RWPE1 (cell line): ENCODE measurements at regions not wholly inside any gene's neighbourhood (a gene's known extent, or its start where the extent isn't known, plus 50 kb on each side); places are given as distances from the start of the nearest gene placed in this dataset.

ENCODE experiments used
- CTCF ChIA-PET: fragments of 350-600 bp; sonication (Branson Sonifier 250); formaldehyde crosslinking; extraction: SDS; loops from one replicate; lab custom pipeline; 2021; lab: Yijun Ruan, JAX
- POLR2A ChIA-PET: fragments of 400-600 bp; formaldehyde crosslinking; extraction: SDS; loops from one replicate; lab custom pipeline; 2020; ENCODE audit warnings: antibody characterized with exemption; ENCODE audit not compliant: low non-redundant PET; lab: Yijun Ruan, JAX
- DNase-seq: peaks from one replicate; pipeline ENCODE4 v3.0.0; 2012; ENCODE audit warnings: low spot score
- H3K27ac ChIP-seq: fragments of 450-650 bp; 2 replicates; pipeline ENCODE4 v1.5.1; 2017
- TF ChIP-seq, protein P1 (sequence below): fragments of 450-650 bp; conservative IDR thresholded peaks from 2 replicates; pipeline ENCODE4 v1.5.1; 2017; ENCODE audit warnings: low read depth, mild to moderate bottlenecking

DNA sequence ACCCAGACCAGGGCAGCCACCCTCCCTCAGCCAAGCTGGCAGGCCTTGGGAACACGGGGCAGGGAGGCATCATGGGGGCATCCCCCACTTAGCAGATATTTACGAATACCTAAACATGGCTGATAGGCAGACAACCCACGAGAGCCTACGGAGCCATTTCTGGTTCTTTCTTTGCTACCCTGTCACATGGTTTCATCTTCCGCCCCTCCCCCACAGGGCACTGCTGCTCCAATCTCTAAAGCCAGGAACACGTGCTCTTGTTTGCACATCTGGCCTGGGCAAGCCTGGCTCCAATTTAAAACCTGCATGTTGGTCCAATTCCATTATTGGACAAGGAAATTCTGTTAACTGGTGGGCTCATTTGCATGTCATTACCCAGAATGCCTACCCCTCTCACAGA lies 447.4 kb upstream of the NR2F2 start:
- POLR2A ChIA-PET = no interaction called here
- TF ChIP-seq, protein P1, sequence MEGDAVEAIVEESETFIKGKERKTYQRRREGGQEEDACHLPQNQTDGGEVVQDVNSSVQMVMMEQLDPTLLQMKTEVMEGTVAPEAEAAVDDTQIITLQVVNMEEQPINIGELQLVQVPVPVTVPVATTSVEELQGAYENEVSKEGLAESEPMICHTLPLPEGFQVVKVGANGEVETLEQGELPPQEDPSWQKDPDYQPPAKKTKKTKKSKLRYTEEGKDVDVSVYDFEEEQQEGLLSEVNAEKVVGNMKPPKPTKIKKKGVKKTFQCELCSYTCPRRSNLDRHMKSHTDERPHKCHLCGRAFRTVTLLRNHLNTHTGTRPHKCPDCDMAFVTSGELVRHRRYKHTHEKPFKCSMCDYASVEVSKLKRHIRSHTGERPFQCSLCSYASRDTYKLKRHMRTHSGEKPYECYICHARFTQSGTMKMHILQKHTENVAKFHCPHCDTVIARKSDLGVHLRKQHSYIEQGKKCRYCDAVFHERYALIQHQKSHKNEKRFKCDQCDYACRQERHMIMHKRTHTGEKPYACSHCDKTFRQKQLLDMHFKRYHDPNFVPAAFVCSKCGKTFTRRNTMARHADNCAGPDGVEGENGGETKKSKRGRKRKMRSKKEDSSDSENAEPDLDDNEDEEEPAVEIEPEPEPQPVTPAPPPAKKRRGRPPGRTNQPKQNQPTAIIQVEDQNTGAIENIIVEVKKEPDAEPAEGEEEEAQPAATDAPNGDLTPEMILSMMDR = no peak
- H3K27ac ChIP-seq = no peak overlapping the region
- CTCF ChIA-PET = interaction anchor here (0.7 kb wide), 1 partner anchor 444 kb away, joined by 3 read pairs; no protein-coding TSS in a partner anchor
- DNase-seq = no peak

DNA sequence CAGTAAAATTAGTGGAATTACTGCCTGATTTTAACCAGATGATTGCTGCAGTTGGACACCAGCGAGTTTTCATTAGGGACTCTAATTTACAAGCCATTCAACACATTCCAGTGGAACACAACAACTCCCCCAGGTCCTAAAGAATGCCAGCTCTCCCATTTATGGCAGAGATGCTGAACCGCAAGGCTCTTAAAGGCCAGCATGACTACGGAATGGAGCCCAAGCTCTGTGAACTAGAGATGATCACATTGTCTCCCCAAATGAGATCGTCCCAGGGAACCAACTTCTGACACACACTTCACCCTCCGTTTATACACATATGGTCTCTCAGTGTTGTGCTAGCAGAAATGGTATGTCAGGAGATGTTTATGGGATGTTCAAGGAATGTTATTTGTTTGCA lies 446.2 kb upstream of the NR2F2 start:
- no peak for DNase-seq
- TF ChIP-seq, protein P1 = no peak
- CTCF ChIA-PET = no interaction called here

DNA sequence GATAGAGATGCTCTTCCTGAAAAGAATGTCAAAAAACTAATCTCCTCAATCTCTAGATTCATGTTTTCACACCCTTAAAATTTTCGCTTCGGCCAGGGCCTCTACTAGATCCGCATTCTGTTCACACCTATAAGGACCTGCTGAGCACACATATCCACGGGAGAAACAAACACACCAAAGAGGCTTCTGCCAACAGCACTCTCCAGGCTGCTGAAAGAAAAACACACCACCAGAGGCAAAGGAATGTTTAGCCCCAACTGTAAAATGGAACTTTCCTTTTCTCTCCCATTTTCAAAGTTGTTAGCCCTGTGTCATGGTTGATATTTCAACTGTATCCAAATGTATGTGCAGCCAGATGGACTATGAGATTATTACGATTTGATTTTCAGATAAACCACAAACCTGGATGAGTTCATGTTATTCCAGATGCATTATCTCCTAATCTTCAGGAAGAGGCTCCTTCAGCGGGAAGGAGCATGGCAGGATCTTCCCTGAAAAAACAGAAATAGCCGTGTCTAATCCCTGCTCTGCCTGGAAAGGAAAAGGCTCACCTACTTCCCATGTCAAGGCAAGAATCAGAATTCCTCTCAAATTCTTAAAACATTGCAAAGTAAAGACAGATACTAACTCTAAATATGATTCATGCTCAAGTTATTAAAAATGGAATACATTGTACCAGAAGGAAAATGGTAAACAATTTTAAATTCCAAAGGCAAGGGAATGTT lies 442.7 kb upstream of the NR2F2 start:
- no peak for DNase-seq
- TF ChIP-seq, protein P1 = no peak
- H3K27ac ChIP-seq = no peak overlapping the region
- POLR2A ChIA-PET = no interaction called here
- CTCF ChIA-PET = no interaction called here

More for the DNA sequence above, 446.2 kb upstream of the NR2F2 start:
- POLR2A ChIA-PET = no interaction called here
- H3K27ac ChIP-seq = no peak overlapping the region

DNA sequence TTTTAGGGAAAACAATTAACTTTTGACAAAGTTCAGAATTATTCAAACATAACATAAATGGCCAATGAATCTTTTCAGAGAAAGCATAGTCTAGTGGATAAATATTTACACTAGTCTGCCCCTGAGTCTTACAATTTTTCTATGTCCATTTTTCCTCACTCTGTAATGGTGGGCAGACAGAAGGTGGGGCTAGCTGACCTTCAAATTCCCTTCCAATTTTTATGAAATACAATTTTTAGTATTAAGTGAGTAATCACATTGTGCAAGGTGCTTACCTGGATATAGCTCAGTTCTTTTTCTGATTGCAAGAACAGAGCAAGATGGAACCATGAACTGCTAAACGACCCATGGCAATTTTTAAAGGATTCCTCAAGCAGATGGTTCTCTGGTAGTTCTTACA lies 441.7 kb upstream of the NR2F2 start:
- no peak for DNase-seq
- CTCF ChIA-PET = no interaction called here
- TF ChIP-seq, protein P1 = no peak
- no peak overlapping the region for H3K27ac ChIP-seq
- POLR2A ChIA-PET = no interaction called here

DNA sequence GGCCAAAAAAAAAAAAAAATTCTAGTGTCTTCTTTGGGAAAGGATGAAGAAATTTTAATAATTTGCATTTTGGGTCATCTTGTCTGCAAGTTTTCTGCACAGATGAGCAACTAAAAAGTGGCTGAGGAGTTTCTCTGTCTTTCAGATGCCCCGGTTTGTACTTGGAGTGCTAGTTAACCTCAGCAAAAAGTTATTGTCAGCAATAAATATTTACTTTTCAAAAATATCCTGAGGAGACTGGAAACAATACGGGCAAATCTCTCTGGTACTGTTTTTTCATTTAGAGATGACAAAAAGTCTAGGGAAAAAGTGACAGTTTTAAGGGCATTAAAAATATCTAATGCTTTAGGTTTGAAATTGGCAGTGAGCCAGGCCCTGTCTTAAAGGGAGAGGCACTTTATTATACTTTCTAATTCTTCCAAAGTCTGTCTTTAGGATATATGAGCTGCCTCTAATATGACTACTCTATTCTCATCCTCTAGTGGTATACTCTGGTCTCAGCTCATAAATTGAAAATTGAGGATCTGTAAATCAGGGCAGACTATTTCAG lies 436.0 kb upstream of the NR2F2 start:
- CTCF ChIA-PET = interaction anchor here (0.5 to 1.1 kb wide), 4 partner anchors 20 to 713 kb away, joined by 3 read pairs; no protein-coding TSS in a partner anchor

DNA sequence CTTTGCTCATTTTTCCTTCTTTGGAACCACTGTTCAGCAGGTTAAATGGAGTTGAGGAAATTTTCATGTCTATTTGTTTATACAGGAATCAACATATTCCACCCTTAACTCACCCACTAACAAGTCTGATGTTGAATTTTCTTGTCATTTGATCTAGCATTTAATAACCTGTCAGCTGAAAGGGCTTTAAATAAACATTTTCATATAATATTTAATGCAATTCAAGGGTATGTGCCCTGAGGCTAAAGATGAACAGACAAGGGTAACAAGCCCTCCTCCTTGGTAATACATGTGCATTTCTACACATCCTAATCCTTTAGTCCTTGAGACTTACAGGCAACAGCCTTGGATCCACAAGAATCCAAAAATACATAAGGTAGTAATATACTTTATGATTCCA lies 435.0 kb upstream of the NR2F2 start:
- TF ChIP-seq, protein P1 = no peak

More for the DNA sequence above, 436.0 kb upstream of the NR2F2 start:
- DNase-seq = no peak
- POLR2A ChIA-PET = interaction anchor here (0.6 kb wide), 1 partner anchor 436 kb away, joined by 5 read pairs; the partner anchor contains the start of gene NR2F2
- TF ChIP-seq, protein P1 = no peak
- no peak overlapping the region for H3K27ac ChIP-seq

More for the DNA sequence above, 435.0 kb upstream of the NR2F2 start:
- DNase-seq = no peak
- ChIA-PET POLR2A (no interaction called here), CTCF (no interaction called here)
- H3K27ac ChIP-seq = no peak overlapping the region
